Common myeloid progenitor, CD34-positive (primary cell): ENCODE measurements at regions not wholly inside any gene's neighbourhood (a gene's known extent, or its start where the extent isn't known, plus 50 kb on each side); places are given as distances from the start of the nearest gene placed in this dataset.

Experiments used
- CTCF ChIA-PET: fragments of 350-600 bp; sonication (Branson Sonifier 250); formaldehyde crosslinking; loops from one replicate; lab custom pipeline; 2021; ENCODE audit warnings: antibody characterized with exemption; lab: Charles Lee
- POLR2A ChIA-PET: fragments of 350-600 bp; sonication (Branson Sonifier 250); formaldehyde crosslinking; loops from one replicate; lab custom pipeline; 2021; ENCODE audit warnings: antibody characterized with exemption; lab: Charles Lee
- DNase-seq, 3 donors: peaks; one replicate each; pipeline versions ENCODE4 v3.0.0 to v3.0.0-alpha.2; 2013
- H3K27ac ChIP-seq, 2 experiments: 1 replicate in 1 of 2; 2 replicates in 1 of 2; pipeline ENCODE4 v1.7.0; 2013; ENCODE audit warnings: inconsistent platforms in 2 of 2, low read length in 2 of 2, mild to moderate bottlenecking in 2 of 2, low read depth in 1 of 2, moderate library complexity in 1 of 2; ENCODE audit not compliant: severe bottlenecking in 2 of 2, insufficient read depth in 1 of 2, poor library complexity in 1 of 2
- H3K27me3 ChIP-seq, 5 experiments: replicated peaks in 2 of 5; 1 replicate in 3 of 5; 2 replicates in 2 of 5; pipeline versions ENCODE4 v1.6.1 to v1.7.0; 2013; ENCODE audit warnings: low read length in 4 of 5, mild to moderate bottlenecking in 2 of 5, moderate library complexity in 2 of 5, inconsistent platforms in 1 of 5; ENCODE audit not compliant: insufficient read depth in 5 of 5, control insufficient read depth in 4 of 5
- H3K36me3 ChIP-seq, 4 experiments: 1 replicate in 2 of 4; 2 replicates in 2 of 4; pipeline versions ENCODE4 v1.6.1 to v1.7.0; 2013; ENCODE audit warnings: low read length in 3 of 4, control low read depth in 1 of 4, mild to moderate bottlenecking in 1 of 4; ENCODE audit not compliant: control insufficient read depth in 4 of 4, insufficient read depth in 4 of 4
- H3K4me1 ChIP-seq, 4 experiments: 1 replicate in 3 of 4; 2 replicates in 1 of 4; pipeline versions ENCODE4 v1.6.1 to v1.7.1; 2013; ENCODE audit warnings: low read length in 3 of 4, mild to moderate bottlenecking in 3 of 4, control low read depth in 1 of 4, inconsistent platforms in 1 of 4, moderate library complexity in 1 of 4; ENCODE audit not compliant: control insufficient read depth in 4 of 4, insufficient read depth in 4 of 4; ENCODE audit errors: control extremely low read depth in 1 of 4
- H3K4me3 ChIP-seq, 7 experiments: 1 replicate in 4 of 7; 2 replicates in 3 of 7; pipeline versions ENCODE4 v1.5.1 to v1.7.0; 2013; ENCODE audit warnings: mild to moderate bottlenecking in 7 of 7, low read length in 6 of 7, moderate library complexity in 6 of 7, inconsistent platforms in 2 of 7, low read depth in 2 of 7, control low read depth in 1 of 7; ENCODE audit not compliant: insufficient read depth in 4 of 7, control insufficient read depth in 1 of 7; ENCODE audit errors: extremely low read depth in 1 of 7
- H3K9me3 ChIP-seq, 5 experiments: 1 replicate in 4 of 5; 2 replicates in 1 of 5; pipeline versions ENCODE4 v1.6.1 to v1.7.1; 2013; ENCODE audit warnings: low read length in 4 of 5, mild to moderate bottlenecking in 2 of 5, inconsistent platforms in 1 of 5, low read depth in 1 of 5, moderate library complexity in 1 of 5; ENCODE audit not compliant: control insufficient read depth in 4 of 5, insufficient read depth in 2 of 5; ENCODE audit errors: control extremely low read depth in 1 of 5
- WGBS: methylation state at CpG from one replicate; pipeline ENCODE4 v1.1.5; 2013; ENCODE audit not compliant: insufficient coverage; 5-methylcytosine and 5-hydroxymethylcytosine counted together

- H3K9me3 ChIP-seq = no peaks in the 10 kb centered on the region
- ChIA-PET POLR2A (no interaction called here), CTCF (no interaction called here)
- DNase-seq = no peak
- H3K36me3 ChIP-seq = no peaks in the 10 kb centered on the region
- no peak overlapping the region for H3K4me3 ChIP-seq
- H3K27ac ChIP-seq = no peak overlapping the region
- no peaks in the 10 kb centered on the region for H3K27me3 ChIP-seq
- H3K4me1 ChIP-seq = no peaks in the 10 kb centered on the region
- 94% methylated on average over 5 of the region's 7 CpGs for WGBS
Measured at GRCh38 chr19:31825134-31826094, 476.2 kb upstream of the TSHZ3 start.

- ChIA-PET POLR2A (no interaction called here), CTCF (no interaction called here)
- Histone ChIP-seq H3K27ac (no peak overlapping the region), H3K4me3 (no peak overlapping the region), H3K36me3 (no peaks in the 10 kb centered on the region), H3K27me3 (no peaks in the 10 kb centered on the region), H3K4me1 (no peaks in the 10 kb centered on the region), H3K9me3 (no peaks in the 10 kb centered on the region)
- no peak for DNase-seq
- 100% methylated on average over 1 of the region's 4 CpGs for WGBS
Measured at GRCh38 chr19:31826325-31826724, 477.1 kb upstream of the TSHZ3 start.

DNA sequence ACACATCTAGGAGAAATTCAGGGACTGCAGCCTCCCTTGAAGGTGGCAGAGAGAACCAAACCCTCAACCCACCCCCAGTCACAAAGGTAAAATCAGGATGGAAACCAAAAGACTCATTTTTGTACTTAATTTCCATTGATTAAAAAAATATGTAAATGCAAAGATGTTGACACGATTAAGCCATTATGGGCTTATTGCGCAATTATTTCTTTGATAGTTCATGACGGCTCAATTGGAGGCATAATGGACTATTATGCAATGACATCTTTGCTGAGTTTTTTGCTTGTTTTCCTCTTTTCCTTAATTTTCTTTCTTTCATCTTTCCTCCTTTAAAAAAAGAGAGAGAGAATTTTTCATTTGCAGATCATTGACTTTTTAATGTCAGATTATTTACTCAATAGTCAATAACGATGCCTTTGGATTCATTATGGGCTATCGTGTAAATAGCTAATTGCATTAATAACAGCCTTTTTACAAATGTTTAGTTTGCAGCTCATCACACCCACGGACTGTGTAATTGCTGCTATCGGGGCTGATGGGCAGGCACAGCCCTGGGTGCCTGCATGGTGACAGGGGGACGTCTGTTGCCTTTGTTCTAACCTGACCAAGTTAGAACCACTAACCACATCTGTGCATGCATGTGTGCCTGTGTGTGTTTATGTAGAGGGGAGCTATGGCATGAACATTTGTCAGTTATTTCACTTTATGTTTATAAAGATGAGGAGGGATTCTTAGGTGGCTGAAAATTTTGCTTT, 482.4 kb upstream of the TSHZ3 start:
- peaks cover 0 to 16% (median 5%) of the 10 kb centered on the region in 5 experiments for H3K9me3 ChIP-seq
- no peaks in the 10 kb centered on the region for H3K4me1 ChIP-seq
- no peaks in the 10 kb centered on the region for H3K36me3 ChIP-seq
- no peak overlapping the region for H3K27ac ChIP-seq
- no peaks in the 10 kb centered on the region for H3K27me3 ChIP-seq
- 86% methylated on average over 5 of the region's 8 CpGs for WGBS
- ChIA-PET POLR2A (no interaction called here), CTCF (no interaction called here)
- no peak overlapping the region for H3K4me3 ChIP-seq
- no peak for DNase-seq

- 98% methylated on average over 5 of the region's 5 CpGs for WGBS
- ChIA-PET CTCF (no interaction called here), POLR2A (no interaction called here)
- Histone ChIP-seq H3K4me1 (no peaks in the 10 kb centered on the region), H3K27me3 (no peaks in the 10 kb centered on the region), H3K27ac (no peak overlapping the region), H3K4me3 (no peak overlapping the region), H3K36me3 (no peaks in the 10 kb centered on the region), H3K9me3 (peaks cover 0 to 16% (median 5%) of the 10 kb centered on the region in 5 experiments)
- DNase-seq = no peak
Measured at GRCh38 chr19:31832176-31832548, 482.9 kb upstream of the TSHZ3 start.

GRCh38 chr19:31834070-31834469, 484.8 kb upstream of the TSHZ3 start:
- Histone ChIP-seq H3K4me1 (no peaks in the 10 kb centered on the region), H3K27ac (no peak overlapping the region), H3K4me3 (no peak overlapping the region), H3K27me3 (peaks cover 0 to 3% (median 0%) of the 10 kb centered on the region in 5 experiments), H3K36me3 (no peaks in the 10 kb centered on the region), H3K9me3 (peaks cover 0 to 16% (median 5%) of the 10 kb centered on the region in 5 experiments)
- ChIA-PET CTCF (no interaction called here), POLR2A (no interaction called here)
- no peak for DNase-seq

- Histone ChIP-seq H3K9me3 (peaks cover 0 to 23% (median 12%) of the 10 kb centered on the region in 5 experiments), H3K4me1 (no peaks in the 10 kb centered on the region), H3K27ac (no peak overlapping the region), H3K36me3 (no peaks in the 10 kb centered on the region), H3K27me3 (peaks cover 0 to 3% (median 0%) of the 10 kb centered on the region in 5 experiments), H3K4me3 (no peak overlapping the region)
- WGBS = 55% methylated on average over 9 of the region's 11 CpGs
- no peak for DNase-seq
- ChIA-PET POLR2A (no interaction called here), CTCF (no interaction called here)
Measured at GRCh38 chr19:31838163-31838815, 489.1 kb upstream of the TSHZ3 start.
